ENCODE measurements at regions not wholly inside any gene's neighbourhood (a gene's known extent, or its start where the extent isn't known, plus 50 kb on each side); places are given as distances from the start of the nearest gene placed in this dataset.

DNA sequence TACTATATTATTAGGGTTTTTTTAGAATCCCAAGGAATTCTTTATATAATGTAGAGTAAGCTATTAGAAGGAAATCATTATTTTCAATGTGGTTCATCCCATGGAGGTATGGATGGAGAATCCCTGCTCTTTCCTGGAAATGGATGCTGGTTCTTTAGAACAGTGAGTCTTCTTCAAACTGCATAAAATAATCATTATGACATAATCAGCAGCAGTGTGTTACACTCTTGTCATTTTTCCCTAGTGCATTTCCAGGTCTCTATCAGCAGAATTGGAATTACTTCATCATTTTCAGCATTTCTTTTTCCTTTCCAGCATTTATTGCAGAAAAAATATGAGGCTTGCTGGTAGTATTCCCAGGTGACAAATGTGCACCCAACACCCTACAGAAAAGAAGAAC lies 168.1 kb downstream of the ETAA1 start:
- TF ChIP-seq, protein P1, sequence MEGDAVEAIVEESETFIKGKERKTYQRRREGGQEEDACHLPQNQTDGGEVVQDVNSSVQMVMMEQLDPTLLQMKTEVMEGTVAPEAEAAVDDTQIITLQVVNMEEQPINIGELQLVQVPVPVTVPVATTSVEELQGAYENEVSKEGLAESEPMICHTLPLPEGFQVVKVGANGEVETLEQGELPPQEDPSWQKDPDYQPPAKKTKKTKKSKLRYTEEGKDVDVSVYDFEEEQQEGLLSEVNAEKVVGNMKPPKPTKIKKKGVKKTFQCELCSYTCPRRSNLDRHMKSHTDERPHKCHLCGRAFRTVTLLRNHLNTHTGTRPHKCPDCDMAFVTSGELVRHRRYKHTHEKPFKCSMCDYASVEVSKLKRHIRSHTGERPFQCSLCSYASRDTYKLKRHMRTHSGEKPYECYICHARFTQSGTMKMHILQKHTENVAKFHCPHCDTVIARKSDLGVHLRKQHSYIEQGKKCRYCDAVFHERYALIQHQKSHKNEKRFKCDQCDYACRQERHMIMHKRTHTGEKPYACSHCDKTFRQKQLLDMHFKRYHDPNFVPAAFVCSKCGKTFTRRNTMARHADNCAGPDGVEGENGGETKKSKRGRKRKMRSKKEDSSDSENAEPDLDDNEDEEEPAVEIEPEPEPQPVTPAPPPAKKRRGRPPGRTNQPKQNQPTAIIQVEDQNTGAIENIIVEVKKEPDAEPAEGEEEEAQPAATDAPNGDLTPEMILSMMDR (IDR thresholded peaks at IDR 0.05; ENCODE audit: low read depth, low read length) = no peak
- H3K27me3 ChIP-seq (ENCODE audit: insufficient read depth, low read depth, severe bottlenecking) = peaks cover 98% of the 10 kb centered on the region
- no peaks in the 10 kb centered on the region for H3K36me3 ChIP-seq
- no peak overlapping the region for H3K4me3 ChIP-seq (ENCODE audit: low read depth, low read length)
- no peak for DNase-seq
- H3K27ac ChIP-seq = no peak overlapping the region
- no peaks in the 10 kb centered on the region for H3K9me3 ChIP-seq (ENCODE audit: severe bottlenecking)

DNA sequence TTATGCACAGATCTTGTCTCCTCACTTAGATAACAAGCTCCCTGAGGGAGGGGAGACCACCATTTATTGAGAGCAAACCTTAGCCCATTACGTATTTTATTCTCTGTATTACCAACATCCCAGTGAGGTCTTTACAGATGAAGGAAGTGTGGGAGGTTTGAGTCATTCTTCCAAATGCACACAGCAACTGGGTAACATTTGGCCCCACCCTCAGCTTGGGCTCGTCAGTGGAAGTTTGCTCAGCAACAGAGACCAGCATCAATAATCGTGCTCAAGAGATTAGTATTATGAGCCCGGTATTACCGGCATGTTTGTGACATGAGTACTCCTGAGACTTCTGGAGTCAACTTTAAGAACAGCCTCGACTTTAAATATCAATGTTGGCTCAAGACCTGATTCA lies 168.6 kb downstream of the ETAA1 start:
- DNase-seq = no peak
- no peaks in the 10 kb centered on the region for H3K36me3 ChIP-seq
- TF ChIP-seq, protein P1 (IDR thresholded peaks at IDR 0.05; ENCODE audit: low read depth, low read length) = no peak
- no peaks in the 10 kb centered on the region for H3K9me3 ChIP-seq (ENCODE audit: severe bottlenecking)
- H3K4me3 ChIP-seq (ENCODE audit: low read depth, low read length) = no peak overlapping the region
- no peak overlapping the region for H3K27ac ChIP-seq
- peaks cover 95% of the 10 kb centered on the region for H3K27me3 ChIP-seq (ENCODE audit: insufficient read depth, low read depth, severe bottlenecking)

DNA sequence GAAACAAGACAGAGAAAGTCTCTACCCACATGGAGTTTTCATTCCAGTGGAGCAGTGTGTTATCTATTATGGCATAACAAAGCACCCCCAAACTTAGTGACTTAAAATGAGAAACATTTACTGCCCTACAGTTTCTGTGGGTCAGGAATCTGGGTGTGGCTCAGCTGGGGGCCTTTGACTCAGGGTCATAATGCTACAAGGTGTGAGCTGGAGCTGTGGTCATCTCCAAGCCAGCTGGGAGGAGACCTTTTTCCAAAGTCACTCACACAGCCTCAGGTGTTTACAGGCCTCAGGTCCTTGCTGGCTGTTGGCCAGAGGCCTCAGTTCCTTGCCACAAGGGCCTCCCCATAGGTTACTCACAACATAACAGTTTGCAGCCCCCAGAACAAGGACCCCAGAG lies 169.2 kb downstream of the ETAA1 start:
- Histone ChIP-seq H3K4me3 (ENCODE audit: low read depth, low read length) (no peak overlapping the region), H3K27me3 (ENCODE audit: insufficient read depth, low read depth, severe bottlenecking) (peaks cover 95% of the 10 kb centered on the region), H3K9me3 (ENCODE audit: severe bottlenecking) (no peaks in the 10 kb centered on the region), H3K36me3 (no peaks in the 10 kb centered on the region), H3K27ac (no peak overlapping the region)
- DNase-seq = no peak
- TF ChIP-seq, protein P1 (IDR thresholded peaks at IDR 0.05; ENCODE audit: low read depth, low read length) = no peak

DNA sequence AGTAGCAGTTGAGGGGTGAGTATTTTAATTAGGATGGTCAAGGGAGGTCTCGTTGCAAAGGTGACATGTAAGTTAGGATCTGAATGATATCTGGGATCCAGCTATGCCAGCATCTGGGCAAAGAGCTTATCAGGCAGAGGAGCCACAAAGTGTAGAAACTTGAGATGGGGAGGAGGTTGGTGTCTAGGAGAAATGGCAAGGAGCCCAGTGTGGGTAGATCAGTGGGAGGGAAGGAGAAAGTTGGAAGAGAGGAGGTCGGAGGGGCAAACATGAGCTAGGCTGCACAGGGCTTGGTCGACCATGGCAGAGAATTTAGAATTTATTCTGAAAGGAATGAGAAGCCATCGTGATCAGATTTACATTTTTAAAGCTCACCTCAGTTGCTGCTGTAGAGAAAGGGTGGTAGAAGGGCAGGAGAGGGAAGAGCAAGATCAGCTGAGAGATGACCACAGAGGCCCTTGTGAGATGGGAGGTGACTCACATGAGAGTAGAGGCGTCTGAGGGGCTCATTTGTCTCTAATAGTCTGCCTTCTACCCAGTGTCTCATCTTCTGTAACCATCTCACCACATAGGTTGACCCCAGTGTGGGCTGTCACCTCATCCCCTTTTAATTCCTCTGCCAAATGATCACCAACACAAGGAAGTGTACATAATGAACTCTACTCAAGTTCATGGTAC lies 170.0 kb downstream of the ETAA1 start:
- H3K27me3 ChIP-seq (ENCODE audit: insufficient read depth, low read depth, severe bottlenecking) = peaks cover 90% of the 10 kb centered on the region
- H3K27ac ChIP-seq = no peak overlapping the region
- H3K9me3 ChIP-seq (ENCODE audit: severe bottlenecking) = no peaks in the 10 kb centered on the region
- TF ChIP-seq, protein P1 (IDR thresholded peaks at IDR 0.05; ENCODE audit: low read depth, low read length) = no peak
- H3K4me3 ChIP-seq (ENCODE audit: low read depth, low read length) = no peak overlapping the region
- DNase-seq = no peak
- H3K36me3 ChIP-seq = no peaks in the 10 kb centered on the region

DNA sequence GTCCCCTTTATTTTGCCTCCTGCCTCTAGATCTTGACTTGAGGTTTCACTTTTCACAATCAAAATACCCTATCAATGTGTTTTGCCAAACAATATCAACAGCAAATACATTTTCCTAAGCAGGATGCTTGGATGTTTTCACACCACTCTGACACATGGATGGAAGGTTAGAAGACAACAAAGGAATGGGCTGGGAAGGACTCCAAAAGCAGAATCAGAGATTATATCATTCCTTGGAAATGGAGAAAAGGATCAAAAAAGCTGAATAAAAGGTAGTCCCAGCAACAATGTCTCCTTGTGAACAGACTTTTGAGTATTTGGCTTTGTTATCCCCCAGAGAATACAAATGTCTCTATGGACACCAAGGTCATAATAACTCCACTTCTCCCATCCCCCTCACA lies 170.8 kb downstream of the ETAA1 start:
- Histone ChIP-seq H3K9me3 (ENCODE audit: severe bottlenecking) (no peaks in the 10 kb centered on the region), H3K27ac (no peak overlapping the region), H3K27me3 (ENCODE audit: insufficient read depth, low read depth, severe bottlenecking) (peaks cover 87% of the 10 kb centered on the region), H3K36me3 (no peaks in the 10 kb centered on the region), H3K4me3 (ENCODE audit: low read depth, low read length) (no peak overlapping the region)
- DNase-seq = no peak
- TF ChIP-seq, protein P1 (IDR thresholded peaks at IDR 0.05; ENCODE audit: low read depth, low read length) = no peak

DNA sequence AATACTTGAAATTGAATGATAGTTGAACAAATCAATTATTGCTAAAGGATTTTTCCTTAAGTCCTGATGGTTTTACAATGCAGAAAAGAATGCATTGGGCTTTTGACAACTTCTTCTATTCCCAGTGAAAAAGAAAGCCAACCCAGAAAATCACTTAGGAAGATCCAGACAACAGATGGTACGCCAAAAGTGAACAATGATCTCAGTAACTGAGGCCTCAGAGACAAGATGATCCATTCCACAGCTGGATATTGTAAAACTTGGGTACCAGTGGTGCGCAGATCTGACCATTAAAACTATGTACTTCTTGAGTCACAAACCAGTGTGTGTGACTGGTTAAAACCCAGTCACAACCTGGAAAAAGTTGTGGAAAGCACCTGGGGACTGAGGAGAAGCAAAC lies 173.5 kb downstream of the ETAA1 start:
- TF ChIP-seq, protein P1 (IDR thresholded peaks at IDR 0.05; ENCODE audit: low read depth, low read length) = no peak
- Histone ChIP-seq H3K4me3 (ENCODE audit: low read depth, low read length) (no peak overlapping the region), H3K27ac (no peak overlapping the region), H3K9me3 (ENCODE audit: severe bottlenecking) (no peaks in the 10 kb centered on the region), H3K27me3 (ENCODE audit: insufficient read depth, low read depth, severe bottlenecking) (peaks cover 85% of the 10 kb centered on the region), H3K36me3 (no peaks in the 10 kb centered on the region)
- no peak for DNase-seq
